Heart right ventricle (tissue), 16 donors: ENCODE measurements at regions not wholly inside any gene's neighbourhood (a gene's known extent, or its start where the extent isn't known, plus 50 kb on each side); places are given as distances from the start of the nearest gene placed in this dataset.

Experiments used
- ATAC-seq, 8 donors: fragments of 200-7000 bp; cut with Tn5 transposase; one replicate each; pipeline ENCODE4 v1.9.1; 2020; ENCODE audit warnings: mild to moderate bottlenecking in 8 of 8, moderate library complexity in 8 of 8, moderate number of reproducible peaks in 1 of 8
- DNase-seq, 2 donors: peaks; one replicate each; pipeline ENCODE4 v3.0.0-alpha.2; 2020
- H3K27ac ChIP-seq, 10 donors: fragments of 200-600 bp; sonication (generic) in 2 of 10; one replicate each; pipeline versions ENCODE4 v1.5.0 to v1.8.0; 2020 to 2022; ENCODE audit warnings: mild to moderate bottlenecking in 3 of 10
- H3K27me3 ChIP-seq, 7 donors: fragments of 200-600 bp; one replicate each; pipeline ENCODE4 v1.8.0; 2021 to 2022; ENCODE audit warnings: mild to moderate bottlenecking in 2 of 7
- H3K36me3 ChIP-seq, 9 donors: fragments of 200-600 bp; sonication (generic) in 1 of 9; one replicate each; pipeline versions ENCODE4 v1.5.0 to v1.8.0; 2020 to 2022; ENCODE audit warnings: mild to moderate bottlenecking in 2 of 9
- H3K4me1 ChIP-seq, 9 donors: fragments of 200-600 bp; sonication (generic) in 1 of 9; one replicate each; pipeline versions ENCODE4 v1.5.0 to v1.8.0; 2020 to 2022; ENCODE audit warnings: mild to moderate bottlenecking in 4 of 9
- H3K4me3 ChIP-seq, 10 donors: fragments of 200-600 bp; sonication (generic) in 2 of 10; one replicate each; pipeline versions ENCODE4 v1.5.0 to v1.8.0; 2020 to 2022; ENCODE audit warnings: mild to moderate bottlenecking in 7 of 10, moderate library complexity in 2 of 10
- H3K9me3 ChIP-seq, 11 donors: fragments of 200-600 bp in 10 of 11; sonication (generic) in 2 of 11; one replicate each; pipeline versions ENCODE4 v1.5.0 to v1.8.0; 2013 to 2022; ENCODE audit warnings: mild to moderate bottlenecking in 2 of 11, control low read depth in 1 of 11, moderate library complexity in 1 of 11
- CTCF ChIP-seq, 9 donors: fragments of 200-600 bp; sonication (generic) in 2 of 9; IDR thresholded peaks; one replicate each; pipeline versions ENCODE4 v1.5.0 to v1.8.0; 2021 to 2022; ENCODE audit warnings: antibody characterized with exemption in 9 of 9, mild to moderate bottlenecking in 5 of 9, moderate library complexity in 1 of 9
- WGBS, 2 donors: extraction: QIAGEN DNeasy Blood & Tissue Kit; methylation state at CpG; one replicate each; pipeline ENCODE4 v1.1.7; 2013; ENCODE audit warnings: inconsistent platforms in 1 of 2; 5-methylcytosine and 5-hydroxymethylcytosine counted together
- intact Hi-C, 10 donors: fragments of 100-400 bp; cut with DNase I; formaldehyde crosslinking; loops; one replicate each; pipeline versions ENCODE4 v1.11.1 to v1.14.2; 2022
- microRNA-seq, 2 donors: library from miRNA; unstranded; fragments of <30 nt; microRNA quantifications; one replicate each; pipeline ENCODE4 v1.2.0, GENCODE V29; 2021
- donor health status: Arrhythmogenic right ventricular cardiomyopathy.
- donor health status: ischemic (EF 13 %, LVEDD 7.1; RV severe dilation, severe dysfunction).
- donor health status: healthy with polysubstance abuse.
- donor health status: DM: no; HTN: yes; CAD: no.
- donor health status: DM: no; HTN: no; CAD: no.
- donor health status: ischemic (EF 25% LVEDD 6.9; RV normal size, moderate dysfunction).
- donor health status: ischemic (EF 25% LVEDD 5.7; RV mildly dilated, moderate dysfunction).
- donor health status: healthy.
- donor health status: DM: yes; HTN: yes; CAD: no.
- donor health status: Ischemic cardiomyopathy.
- donor health status: ischemic (EF 35%, LVEDD 5.7; RV mildly dilated, moderate dysfunction).
- donor health status: nonischemic (EF 11% LVEDD 7.7; RV severe dilation, severe dysfunction).
- donor health status: DM: yes; HTN: yes; CAD: no.
- donor health status: PGD.
- donor health status: ischemic (EF 29% LVEDD 5.4; RV normal size, mild dysfunction).
- donor health status: nonischemic (EF 23%, LVEDD 6.1; RV moderate dilation, normal function).

GRCh38 chr11:104214517-104214916, 50.6 kb upstream of the PDGFD start:
- Histone ChIP-seq H3K9me3 (peaks cover 0 to 23% (median 0%) of the 10 kb centered on the region in 11 donors), H3K4me3 (no peak overlapping the region), H3K4me1 (no peaks in the 10 kb centered on the region), H3K36me3 (no peaks in the 10 kb centered on the region), H3K27me3 (no peaks in the 10 kb centered on the region), H3K27ac (no peak overlapping the region)
- DNase-seq (no peak), ATAC-seq (no peak)
- no peak for TF ChIP-seq CTCF (IDR thresholded peaks at IDR 0.05)
- 79 to 83% methylated on average over 3 of the region's 3 CpGs for WGBS, 2 donors
- intact Hi-C loops, result loop anchor here in 1 of 10 donors (10.0 kb wide), 1 partner anchor 1350 kb away; no protein-coding TSS in a partner anchor

Small RNA genes lying in the stretch of these regions (microRNA-seq; reads per million reads assigned to microRNA genes)
- gene MIR7641-1, result 0 reads per million in 2 donors
